HG02571 (cell line): ENCODE measurements at regions not wholly inside any gene's neighbourhood (a gene's known extent, or its start where the extent isn't known, plus 50 kb on each side); places are given as distances from the start of the nearest gene placed in this dataset.
"Not testable (repeated sequence)": the region's sequence is repeated elsewhere in the genome, so short reads cannot be mapped to it uniquely, and the experiment has no call there.

ENCODE experiments used
- ATAC-seq: cut with Tn5 transposase; IDR thresholded peaks from one replicate; pipeline ENCODE4 v1.9.1; 2021; ENCODE audit warnings: mild to moderate bottlenecking, moderate library complexity; ENCODE audit not compliant: unreplicated experiment

DNA sequence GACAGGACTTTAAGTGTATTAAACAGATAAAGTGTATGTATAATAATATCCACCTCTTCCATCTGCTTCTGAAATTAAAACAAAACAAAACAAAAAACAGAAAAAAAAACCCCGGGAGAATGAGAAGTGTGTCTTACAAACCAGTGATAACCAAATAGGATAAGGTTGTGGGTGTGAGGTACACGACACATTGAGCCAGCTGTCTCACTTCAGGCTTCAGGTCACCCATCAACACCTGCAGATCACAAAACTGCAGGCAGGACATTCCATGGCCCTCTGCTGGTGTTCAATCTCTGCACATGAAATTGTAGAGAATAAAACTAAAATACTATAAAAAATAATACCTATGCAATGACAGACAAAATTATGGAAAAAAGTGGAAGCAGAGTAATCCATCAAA, 339.9 kb downstream of the SFMBT2 start:
- no peak for ATAC-seq

DNA sequence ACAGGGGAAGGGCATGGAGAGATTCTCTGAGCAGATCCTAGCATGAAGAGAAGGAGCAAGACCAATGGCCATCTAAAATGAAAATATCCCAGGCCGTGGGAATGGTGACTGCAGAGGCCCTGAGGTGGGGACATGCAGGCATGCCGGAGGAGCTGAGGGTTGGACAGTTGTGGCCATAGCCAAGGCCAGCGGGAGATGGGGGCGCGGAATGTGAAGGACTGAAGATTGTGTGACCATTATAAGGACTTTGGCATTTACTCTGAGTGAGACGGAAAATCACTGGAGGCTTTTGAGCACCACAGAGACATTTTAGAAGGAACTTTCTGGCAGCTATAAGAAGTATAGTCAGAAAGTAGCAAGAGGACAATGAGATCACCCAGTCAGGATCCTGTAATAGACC, 341.1 kb downstream of the SFMBT2 start:
- no peak for ATAC-seq

DNA sequence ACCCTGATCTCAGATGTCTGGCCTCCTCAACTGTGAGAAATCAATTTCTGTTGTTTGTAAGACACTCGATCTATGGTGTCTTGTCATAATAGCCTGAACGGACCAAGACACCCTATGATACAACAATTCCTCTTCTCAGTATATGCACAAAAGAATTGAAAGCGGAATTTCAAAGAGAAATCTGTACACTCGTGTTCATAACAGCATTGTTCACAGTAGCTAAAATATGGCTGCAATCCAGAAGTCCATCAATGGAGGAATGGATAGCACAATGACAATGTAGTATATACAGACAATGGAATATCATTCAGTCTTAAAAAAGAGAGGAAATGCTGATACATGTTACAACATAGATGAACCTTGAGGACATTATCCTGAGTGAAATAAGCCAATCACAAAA, 354.6 kb downstream of the SFMBT2 start:
- ATAC-seq, result no peak

DNA sequence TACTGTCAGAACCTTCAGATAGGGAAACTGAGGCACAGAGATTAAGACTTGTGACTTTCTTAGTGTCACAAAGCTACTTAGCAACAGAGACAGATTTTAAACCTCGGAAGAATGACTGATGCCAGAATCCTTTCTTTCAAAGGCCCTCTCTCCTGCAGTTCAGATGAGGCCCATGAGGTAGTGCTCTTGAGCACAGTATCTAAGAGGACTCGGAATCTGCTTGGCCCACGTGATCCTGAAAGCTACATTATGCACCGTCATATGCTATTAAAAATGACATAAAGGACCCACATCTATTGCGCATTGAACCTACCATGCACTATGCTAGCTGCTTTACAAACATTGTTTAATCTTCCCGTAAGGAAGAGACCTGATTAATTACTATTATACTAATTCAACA, 355.9 kb downstream of the SFMBT2 start:
- no peak for ATAC-seq

DNA sequence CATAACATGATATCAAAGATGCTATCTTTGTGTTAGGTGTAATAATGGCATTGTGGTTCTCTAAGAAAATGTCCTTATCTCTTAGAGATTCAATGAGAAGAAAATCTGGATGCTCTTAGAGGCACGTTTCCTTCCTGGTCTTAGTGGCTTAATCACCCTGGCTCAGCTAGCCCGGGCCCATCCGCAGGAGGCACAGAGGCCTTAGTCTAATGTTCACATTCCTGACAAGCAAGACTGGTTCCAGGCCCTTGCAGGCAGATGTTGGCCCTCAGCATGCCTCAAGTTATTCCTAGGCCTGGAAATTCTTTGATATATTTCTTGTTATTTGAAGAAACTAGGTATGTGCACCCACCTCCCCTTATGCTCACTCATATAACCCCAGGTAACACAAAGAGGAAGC, 357.6 kb downstream of the SFMBT2 start:
- ATAC-seq, result no peak

DNA sequence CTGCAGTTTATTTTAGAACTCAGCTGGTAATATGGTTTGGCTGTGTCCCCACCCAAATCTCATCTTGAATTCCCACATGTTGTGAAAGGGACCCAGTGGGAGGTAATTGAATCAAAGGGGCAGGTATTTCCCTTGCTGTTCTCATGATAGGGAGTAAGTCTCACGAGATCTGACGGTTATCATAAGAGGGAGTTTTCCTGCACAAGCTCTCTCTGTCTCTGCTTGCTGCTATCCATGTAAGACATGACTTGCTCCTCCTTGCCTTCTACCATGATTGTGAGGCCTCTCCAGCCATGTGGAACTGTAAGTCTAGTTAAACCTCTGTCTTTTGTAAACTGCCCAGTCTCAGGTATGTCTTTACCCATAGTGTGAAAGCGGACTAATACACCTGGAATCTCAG, 360.8 kb downstream of the SFMBT2 start:
- ATAC-seq, result not testable (repeated sequence)

DNA sequence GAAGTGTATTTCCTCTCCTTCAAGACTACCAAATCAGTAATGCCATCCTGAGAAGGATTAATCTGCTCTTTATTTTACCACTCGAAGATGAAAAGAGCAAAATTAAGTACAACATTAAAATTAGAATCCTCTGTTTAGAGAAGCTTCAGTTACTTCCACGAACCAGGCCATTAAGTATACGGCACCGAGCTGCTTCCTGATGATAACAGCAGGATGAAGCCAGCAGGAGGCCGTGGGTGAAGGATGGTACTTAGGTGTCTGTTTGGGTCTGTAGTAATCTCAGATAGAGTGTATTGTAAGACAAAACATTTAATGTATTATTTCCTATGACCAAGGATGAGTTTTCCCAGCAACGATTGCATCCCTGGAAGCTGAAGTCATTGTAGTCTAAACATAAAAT, 362.8 kb downstream of the SFMBT2 start:
- no peak for ATAC-seq

DNA sequence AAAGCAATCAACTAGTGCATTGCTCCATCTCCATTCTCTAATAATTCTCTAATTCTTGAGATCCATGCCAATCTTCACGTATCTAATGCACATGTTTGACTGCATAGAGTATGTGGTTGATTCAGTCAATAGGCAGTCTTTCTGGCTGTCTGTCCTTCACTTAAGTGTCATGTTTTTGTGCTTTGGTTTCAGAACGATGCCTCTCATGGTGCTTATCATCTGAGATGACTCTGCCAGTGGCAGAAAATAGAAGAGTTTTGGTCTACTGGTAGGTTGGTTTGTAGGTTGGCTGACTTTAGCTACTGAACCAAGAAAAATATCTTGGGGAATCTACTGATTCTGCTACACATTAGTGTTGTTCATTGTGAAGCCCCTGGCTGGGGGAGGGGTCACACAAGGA, 364.2 kb downstream of the SFMBT2 start:
- no peak for ATAC-seq

DNA sequence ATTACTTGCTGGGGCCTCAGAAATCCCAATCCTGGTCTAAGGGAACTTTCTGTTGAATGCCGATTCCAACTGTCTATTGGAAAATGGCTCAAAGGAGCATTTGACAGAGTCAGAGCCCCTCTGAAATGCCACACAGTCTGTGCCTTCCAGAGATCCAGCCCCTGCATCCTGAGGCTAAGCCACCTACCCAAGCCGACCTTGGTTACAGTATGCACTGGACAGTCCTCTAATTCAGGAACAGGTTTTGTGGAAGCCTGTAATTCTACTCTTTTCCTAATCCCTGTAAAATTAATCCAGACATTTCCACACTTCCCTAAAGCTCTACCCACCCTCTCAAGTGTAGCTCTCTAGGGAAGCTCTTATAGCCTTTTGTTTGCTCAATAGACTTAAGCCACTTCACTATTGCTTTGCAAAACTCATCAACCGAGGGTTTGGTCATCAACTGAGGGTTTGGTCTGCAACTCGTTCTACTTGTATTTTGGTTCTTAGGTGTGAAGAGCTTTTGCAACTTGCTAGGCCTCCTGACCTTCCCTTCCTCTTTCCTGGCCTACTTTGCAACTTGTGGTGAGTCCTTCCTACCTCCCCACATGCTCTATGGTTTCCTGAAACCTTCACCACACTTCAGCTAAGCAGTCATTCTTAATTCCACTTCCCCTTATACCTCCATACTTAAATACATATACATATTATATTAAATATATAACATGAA, 364.8 kb downstream of the SFMBT2 start:
- ATAC-seq, result no peak

DNA sequence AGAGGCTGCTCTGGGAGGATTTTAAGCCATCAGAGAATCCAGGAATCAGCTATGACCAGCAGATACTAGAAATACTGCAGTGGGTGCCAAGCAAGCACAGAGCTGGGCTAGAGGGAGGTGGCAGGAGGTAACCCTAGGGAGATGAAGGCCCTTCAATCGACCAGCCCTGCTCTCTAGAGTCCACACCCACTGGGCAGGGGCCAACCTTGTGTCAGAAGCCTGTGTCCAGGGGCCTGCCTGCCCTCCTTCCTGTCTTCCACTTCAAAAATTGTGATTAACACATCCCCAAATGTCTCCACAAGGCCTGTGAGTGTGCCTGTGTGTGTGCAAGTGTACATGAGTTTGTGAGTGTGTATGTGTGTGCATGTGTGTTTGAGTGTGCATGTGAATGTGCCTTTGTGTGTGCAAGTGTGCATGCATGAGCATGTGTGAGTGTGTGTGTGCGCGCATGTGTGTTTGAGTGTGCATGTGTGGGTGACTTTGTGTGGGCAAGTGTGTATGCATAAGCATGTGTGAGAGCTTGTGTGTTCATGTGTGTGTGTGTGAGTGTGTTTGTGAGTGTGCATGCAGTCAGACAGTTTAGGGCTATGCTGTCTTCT, 367.7 kb downstream of the SFMBT2 start:
- no peak for ATAC-seq

DNA sequence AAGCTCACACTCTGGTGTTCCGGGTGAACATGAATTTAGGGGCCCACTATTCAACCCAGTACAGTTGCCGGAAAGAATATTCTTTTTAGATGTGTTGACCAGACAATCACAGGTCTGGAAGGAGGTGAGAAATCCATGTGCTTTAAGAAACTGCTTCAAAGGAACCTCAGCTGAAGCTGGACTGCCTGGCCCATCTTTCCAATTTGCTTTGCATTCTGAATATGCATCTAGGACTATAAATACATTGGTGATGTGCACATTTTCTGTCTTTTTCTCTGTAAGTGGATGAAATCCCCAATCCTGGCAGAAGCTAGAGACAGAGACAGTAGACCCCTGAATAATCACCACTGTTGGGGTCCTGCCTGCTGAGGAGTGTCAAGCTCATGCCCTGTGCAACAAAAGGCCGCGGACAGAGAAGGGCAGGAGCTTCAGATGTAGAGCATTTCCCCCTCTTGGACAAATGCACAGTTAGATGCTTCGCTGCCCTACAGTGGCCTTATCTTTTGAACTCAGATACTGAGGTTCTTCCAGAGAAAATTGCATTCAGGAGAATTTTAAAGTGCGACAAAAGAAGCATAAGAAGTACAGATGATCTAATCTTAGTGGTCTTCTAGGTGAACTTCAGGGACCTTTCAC, 368.3 kb downstream of the SFMBT2 start:
- ATAC-seq, result no peak

DNA sequence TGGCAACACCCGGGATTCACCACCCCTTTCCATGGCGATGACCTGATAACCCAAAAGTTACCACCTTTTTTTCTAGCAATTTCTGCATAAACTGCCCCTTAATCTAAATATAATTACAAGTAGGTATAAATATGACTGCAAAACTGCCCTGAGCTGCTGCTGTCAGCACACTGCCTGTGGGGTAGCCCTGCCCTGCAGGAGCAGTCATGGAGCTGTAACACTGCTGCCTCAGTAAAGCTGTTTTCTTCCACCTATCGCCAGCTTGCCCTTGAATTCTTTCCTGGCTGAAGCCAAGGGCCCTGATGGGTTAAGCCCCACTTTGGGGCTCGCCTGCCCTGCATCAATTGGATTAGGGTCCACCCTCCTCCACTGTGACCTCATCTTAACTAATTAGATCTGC, 368.8 kb downstream of the SFMBT2 start:
- ATAC-seq, result no peak

DNA sequence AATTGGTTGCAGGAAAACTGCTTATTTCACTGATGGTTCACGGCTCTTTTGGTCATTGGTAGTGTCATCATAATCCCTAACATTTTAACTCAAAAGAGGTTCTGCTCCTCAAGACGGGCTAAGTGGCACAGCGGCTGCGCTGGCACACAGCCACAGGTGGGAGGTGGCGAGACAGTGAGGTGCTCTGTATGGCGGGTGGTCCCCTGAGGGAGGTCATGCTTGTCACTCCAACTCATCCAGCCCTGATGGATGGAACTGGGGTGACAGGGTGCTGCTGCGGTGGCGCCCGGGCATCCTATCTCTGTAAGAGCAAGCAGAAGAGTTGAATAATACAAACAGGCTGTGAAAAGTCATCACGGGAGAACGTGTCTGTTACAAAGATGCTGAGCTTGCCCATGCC, 370.2 kb downstream of the SFMBT2 start:
- no peak for ATAC-seq

DNA sequence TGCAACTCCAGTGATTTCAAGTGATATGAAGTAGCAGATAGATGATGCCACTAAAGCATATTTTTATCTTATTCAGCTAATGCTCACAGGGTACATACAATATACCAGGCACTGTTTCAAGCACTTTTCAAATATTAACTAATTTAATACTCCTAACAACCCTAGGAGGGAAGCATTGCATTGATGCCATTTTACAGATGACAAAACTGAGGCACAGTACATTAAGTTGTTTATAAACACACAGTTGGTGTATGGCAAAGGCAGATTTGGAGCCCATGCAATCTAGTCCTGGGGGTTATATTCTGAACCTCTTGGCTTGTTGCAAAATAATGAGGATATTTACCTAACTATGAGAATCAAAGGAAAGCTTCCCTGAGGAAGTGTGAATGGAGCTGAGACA, 371.0 kb downstream of the SFMBT2 start:
- no peak for ATAC-seq

DNA sequence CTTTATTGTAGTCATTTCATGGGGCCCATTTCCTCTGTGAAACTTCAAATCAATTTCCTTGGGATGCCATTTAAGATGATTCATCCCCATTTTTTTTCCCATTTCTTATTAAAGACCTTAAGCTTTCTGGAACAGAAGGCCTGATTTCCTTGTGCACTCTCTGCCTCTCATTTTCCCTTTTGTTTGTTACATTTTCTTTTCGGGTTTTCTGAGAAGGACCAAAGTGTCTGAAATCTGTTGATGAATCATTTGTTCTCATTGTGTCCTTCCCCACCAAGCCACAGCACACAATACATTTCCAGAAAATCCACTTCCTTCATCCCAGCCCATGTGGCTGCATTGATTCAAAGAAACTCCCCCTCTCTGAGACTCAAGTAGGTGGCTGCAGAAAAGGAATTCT, 372.4 kb downstream of the SFMBT2 start:
- ATAC-seq, result no peak

DNA sequence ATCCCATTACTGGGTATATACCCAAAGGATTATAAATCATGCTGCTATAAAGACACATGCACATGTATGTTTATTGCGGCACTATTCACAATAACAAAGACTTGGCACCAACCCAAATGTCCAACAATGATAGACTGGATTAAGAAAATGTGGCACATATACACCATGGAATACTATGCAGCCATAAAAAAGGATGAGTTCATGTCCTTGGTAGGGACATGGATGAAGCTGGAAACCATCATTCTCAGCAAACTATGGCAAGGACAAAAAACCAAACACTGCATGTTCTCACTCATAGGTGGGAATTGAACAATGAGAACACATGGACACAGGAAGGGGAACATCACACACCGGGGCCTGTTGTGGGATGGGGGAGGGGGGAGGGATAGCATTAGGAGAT, 373.4 kb downstream of the SFMBT2 start:
- not testable (repeated sequence) for ATAC-seq

DNA sequence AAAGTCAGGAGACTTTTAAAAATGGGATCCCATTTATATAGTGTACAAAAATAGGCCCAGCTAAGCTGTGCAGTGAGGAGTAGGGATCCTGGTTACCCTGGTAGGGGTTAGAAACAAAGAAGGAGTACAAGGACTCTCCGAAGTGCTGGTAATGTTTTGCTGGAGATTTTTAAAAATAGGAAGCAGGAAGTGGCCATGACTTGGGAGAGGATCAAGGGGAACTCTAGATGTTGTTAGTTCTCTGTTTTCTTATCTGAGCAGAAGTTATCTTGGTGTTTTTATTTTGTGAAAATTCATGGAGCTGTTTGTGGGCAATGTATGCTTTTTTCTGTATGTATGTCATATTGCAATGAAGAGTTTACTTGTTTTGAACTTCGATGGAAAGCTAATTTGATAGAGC, 373.9 kb downstream of the SFMBT2 start:
- no peak for ATAC-seq

DNA sequence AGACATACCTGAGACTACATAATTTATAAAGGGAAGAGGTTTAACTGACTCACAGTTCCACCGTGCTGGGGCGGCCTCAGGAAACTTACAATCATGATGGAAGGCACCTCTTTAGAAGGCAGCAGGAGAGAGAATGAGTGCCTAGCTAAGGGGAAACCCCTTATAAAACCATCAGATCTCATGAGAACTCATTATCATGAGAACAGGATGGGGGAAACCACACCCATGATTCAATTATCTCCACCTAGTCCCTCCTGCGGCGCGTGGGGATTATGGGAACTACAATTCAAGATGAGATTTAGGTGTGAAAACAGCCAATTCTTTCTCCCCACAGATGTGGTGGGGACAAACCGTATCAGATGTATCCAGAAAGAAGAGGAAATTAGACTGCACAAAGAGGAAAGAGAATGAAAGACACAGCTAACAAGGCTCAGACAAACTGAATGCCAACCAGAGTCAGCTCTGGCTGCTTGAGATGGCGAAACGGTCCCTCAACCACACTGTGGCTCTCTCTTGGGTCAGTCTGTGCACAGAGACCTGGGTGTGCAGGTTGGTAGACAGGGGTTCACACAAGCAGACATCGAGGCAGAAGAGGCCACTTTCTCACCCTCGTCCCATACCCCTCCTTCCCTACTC, 375.6 kb downstream of the SFMBT2 start:
- no peak for ATAC-seq

DNA sequence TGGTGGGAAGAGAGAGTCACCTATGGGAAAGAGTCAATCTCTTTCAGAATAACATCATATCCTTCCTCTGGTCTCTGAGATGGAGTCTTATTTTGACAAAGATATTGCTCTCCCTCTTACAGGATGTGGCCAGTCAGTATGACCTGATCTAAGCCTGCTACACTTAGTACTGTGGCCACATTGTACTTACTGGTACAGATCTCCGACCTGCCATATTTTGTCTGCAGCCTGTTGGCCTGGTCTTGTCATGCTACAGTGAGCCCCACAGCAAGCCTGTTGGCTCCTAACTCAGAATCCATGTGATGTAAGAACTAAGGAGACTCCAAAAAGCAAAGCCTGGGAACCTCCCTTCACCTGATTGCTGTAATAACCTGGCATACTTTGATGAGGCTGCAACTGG, 377.8 kb downstream of the SFMBT2 start:
- ATAC-seq, result no peak

DNA sequence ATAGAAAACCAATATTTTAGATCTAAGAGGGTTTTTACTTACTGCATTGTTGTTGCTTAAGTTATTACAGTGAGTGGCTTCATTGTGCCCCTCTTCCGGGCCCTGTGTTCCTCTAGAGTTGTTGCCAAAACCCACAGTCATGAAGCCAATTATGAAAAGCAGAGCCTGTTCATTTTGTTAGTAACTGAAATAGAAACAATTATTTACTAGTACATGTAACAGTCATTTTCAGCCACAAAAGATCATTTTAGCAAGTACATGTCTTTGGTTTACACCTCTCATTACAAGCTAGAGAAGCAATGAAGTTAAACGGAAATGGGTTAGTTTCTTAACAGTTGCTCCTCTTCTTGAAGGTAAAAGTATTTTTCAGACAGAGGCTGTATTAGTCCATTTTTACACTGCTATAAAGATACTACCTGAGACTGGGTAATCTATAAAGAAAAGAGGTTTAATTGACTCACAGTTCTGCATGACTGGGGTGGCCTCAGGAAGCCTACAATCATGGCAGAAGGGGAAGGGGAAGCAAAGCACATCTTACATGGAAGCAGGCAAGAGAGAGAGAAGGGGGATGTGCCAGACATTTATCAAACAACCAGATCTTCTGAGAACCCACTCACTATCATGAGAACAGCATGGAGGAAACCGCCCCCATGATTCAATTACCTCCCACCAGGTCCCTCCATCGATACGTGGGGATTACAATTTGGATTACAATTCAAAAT, 380.5 kb downstream of the SFMBT2 start:
- ATAC-seq, result no peak

DNA sequence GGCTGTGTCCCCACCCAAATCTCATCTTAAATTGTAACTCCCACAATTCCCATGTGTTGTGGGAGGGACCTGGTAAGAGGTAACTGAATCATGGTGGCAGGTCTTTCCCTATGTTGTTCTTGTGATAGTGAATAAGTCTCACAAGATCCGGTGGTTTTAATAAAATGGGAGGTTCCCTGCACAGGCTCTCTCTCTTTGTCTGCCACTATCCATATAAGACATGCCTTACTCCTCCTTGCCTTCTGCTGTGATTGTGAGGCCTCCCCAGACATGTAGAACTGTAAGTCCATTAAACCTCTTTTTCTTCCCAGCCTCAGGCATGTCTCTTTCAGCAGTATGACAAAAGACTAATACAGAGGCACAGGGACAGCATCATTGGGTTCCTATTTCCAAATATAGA, 381.2 kb downstream of the SFMBT2 start:
- no peak for ATAC-seq

DNA sequence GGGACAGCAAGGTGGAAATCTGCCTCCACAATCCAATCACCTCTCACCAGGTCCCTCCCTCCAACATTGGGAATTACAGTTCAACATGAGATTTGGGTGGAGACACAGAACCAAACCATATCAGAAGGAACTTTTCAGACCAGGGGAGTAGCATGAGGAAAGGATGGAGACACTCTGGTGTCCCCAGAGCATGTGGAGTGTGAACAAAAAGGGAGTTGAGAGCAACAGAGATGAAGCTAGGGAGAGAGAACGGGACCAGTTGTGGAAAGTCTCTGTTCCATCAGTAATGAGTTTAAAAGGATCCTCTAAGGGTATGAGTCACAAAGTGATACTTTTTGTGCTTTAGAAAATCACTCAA, 382.0 kb downstream of the SFMBT2 start:
- ATAC-seq, result no peak
